Endothelial cell of umbilical vein (primary cell): ENCODE measurements at regions not wholly inside any gene's neighbourhood (a gene's known extent, or its start where the extent isn't known, plus 50 kb on each side); places are given as distances from the start of the nearest gene placed in this dataset.

Experiments used
- CTCF ChIP-seq, 2 donors: IDR thresholded peaks; 1 replicate in 1 of 2; 2 replicates in 1 of 2; pipeline ENCODE4 v1.5.1; 2011; ENCODE audit warnings: low read length in 2 of 2, mild to moderate bottlenecking in 2 of 2, moderate library complexity in 2 of 2, control low read depth in 1 of 2, inconsistent platforms in 1 of 2, low read depth in 1 of 2; ENCODE audit not compliant: insufficient read depth in 1 of 2; ENCODE audit errors: extremely low read depth in 1 of 2
- EZH2 ChIP-seq: IDR thresholded peaks from 2 replicates; pipeline ENCODE4 v1.6.1; 2012; ENCODE audit warnings: borderline replicate concordance, low read depth, mild to moderate bottlenecking, moderate library complexity, low read length, inconsistent platforms; ENCODE audit not compliant: severe bottlenecking
- FOS ChIP-seq: IDR thresholded peaks from 2 replicates; pipeline ENCODE4 v1.6.1; 2011; ENCODE audit warnings: mild to moderate bottlenecking, low read length, moderate library complexity, borderline replicate concordance; ENCODE audit not compliant: insufficient read depth
- GATA2 ChIP-seq: IDR thresholded peaks from 2 replicates; pipeline ENCODE4 v1.7.0; 2011; ENCODE audit warnings: low read depth, mild to moderate bottlenecking, moderate library complexity, mixed read lengths, low read length; ENCODE audit not compliant: insufficient read length, insufficient read depth
- JUN ChIP-seq: IDR thresholded peaks from 2 replicates; pipeline ENCODE4 v1.6.1; 2011; ENCODE audit warnings: borderline replicate concordance, low read depth; ENCODE audit not compliant: insufficient read length, insufficient read depth
- MAX ChIP-seq: IDR thresholded peaks from 2 replicates; pipeline ENCODE4 v1.6.1; 2011; ENCODE audit not compliant: insufficient read depth, insufficient read length
- POLR2A ChIP-seq: IDR thresholded peaks from 2 replicates; pipeline ENCODE4 v1.6.1; 2012; ENCODE audit warnings: low read depth, mild to moderate bottlenecking, control low read depth, low read length
- POLR2AphosphoS5 ChIP-seq: IDR thresholded peaks from 2 replicates; pipeline ENCODE4 v1.6.1; 2012; ENCODE audit warnings: low read depth, mild to moderate bottlenecking, control low read depth, low read length, moderate library complexity; ENCODE audit not compliant: insufficient read depth

GRCh38 chr3:115563984-115564383 is 59.3 kb upstream of the GAP43 start:
- TF ChIP-seq CTCF (IDR thresholded peaks at IDR 0.05; ENCODE audit: extremely low read depth in 1 of 2, insufficient read depth in 1 of 2, low read depth in 1 of 2, low read length in 2 of 2) = no peak
- no peak for TF ChIP-seq POLR2AphosphoS5
- TF ChIP-seq GATA2 = no peak
- TF ChIP-seq EZH2 = no peak
- TF ChIP-seq POLR2A = no peak
- TF ChIP-seq MAX = no peak
- TF ChIP-seq JUN = no peak
- no peak for TF ChIP-seq FOS
